WTC11 (cell line): ENCODE measurements at regions not wholly inside any gene's neighbourhood (a gene's known extent, or its start where the extent isn't known, plus 50 kb on each side); places are given as distances from the start of the nearest gene placed in this dataset.

ENCODE experiments used
- ATAC-seq: fragments of 200-7000 bp; cut with Tn5 transposase; 2 replicates; pipeline ENCODE4 v1.10.0; 2021; ENCODE audit warnings: mild to moderate bottlenecking, moderate library complexity
- CTCF ChIA-PET: fragments of 300-600 bp; sonication (Branson Sonifier 250); formaldehyde crosslinking; loops from one replicate; lab custom pipeline; 2021; ENCODE audit warnings: antibody characterized with exemption; lab: Charles Lee
- POLR2A ChIA-PET: fragments of 350-600 bp; sonication (Branson Sonifier 250); formaldehyde crosslinking; loops from one replicate; lab custom pipeline; 2021; ENCODE audit warnings: antibody characterized with exemption; lab: Charles Lee
- DNase-seq: peaks from one replicate; pipeline ENCODE4 v3.0.0; 2021; ENCODE audit warnings: low spot score
- H3K27ac Mint-ChIP-seq: 2 replicates; pipeline ENCODE4 v1.8.0; 2021; ENCODE audit warnings: mixed read lengths
- H3K27me3 Mint-ChIP-seq: 2 replicates; pipeline ENCODE4 v1.8.0; 2021; ENCODE audit warnings: low read depth, mild to moderate bottlenecking, moderate library complexity, mixed read lengths
- H3K36me3 Mint-ChIP-seq: 2 replicates; pipeline ENCODE4 v1.8.0; 2021; ENCODE audit warnings: mixed read lengths
- H3K4me1 Mint-ChIP-seq: 2 replicates; pipeline ENCODE4 v1.8.0; 2022; ENCODE audit warnings: mixed read lengths
- H3K4me3 Mint-ChIP-seq: 2 replicates; pipeline ENCODE4 v1.8.0; 2021; ENCODE audit warnings: mild to moderate bottlenecking, moderate library complexity, mixed read lengths
- H3K9me3 Mint-ChIP-seq: 2 replicates; pipeline ENCODE4 v1.8.0; 2021; ENCODE audit warnings: mixed read lengths
- ATF1 ChIP-seq: sonication (generic); formaldehyde crosslinking; IDR thresholded peaks from 2 replicates; pipeline ENCODE4 v1.8.1; 2023; ENCODE audit warnings: mild to moderate bottlenecking, moderate library complexity, missing genetic modification reagents
- ATF2 ChIP-seq: sonication (generic); formaldehyde crosslinking; IDR thresholded peaks from 2 replicates; pipeline ENCODE4 v1.8.1; 2022; ENCODE audit warnings: low read depth, missing genetic modification reagents, borderline replicate concordance
- ATF3 ChIP-seq: sonication (generic); formaldehyde crosslinking; conservative IDR thresholded peaks from 2 replicates; pipeline ENCODE4 v1.8.1; 2022; ENCODE audit warnings: mild to moderate bottlenecking, missing genetic modification reagents
- ATF6 ChIP-seq: sonication (generic); formaldehyde crosslinking; IDR thresholded peaks from 2 replicates; pipeline ENCODE4 v1.8.1; 2023; ENCODE audit warnings: mild to moderate bottlenecking, missing genetic modification reagents
- EMX1 ChIP-seq: fragments of 250-450 bp; sonication (Bioruptor Pico); IDR thresholded peaks from 2 replicates; pipeline ENCODE4 v1.8.0; 2021; ENCODE audit warnings: mild to moderate bottlenecking
- FOXP4 ChIP-seq: sonication (generic); formaldehyde crosslinking; IDR thresholded peaks from 2 replicates; pipeline ENCODE4 v1.8.0; 2022; ENCODE audit warnings: mild to moderate bottlenecking, missing genetic modification reagents
- HMGXB4 ChIP-seq: sonication (generic); formaldehyde crosslinking; IDR thresholded peaks from 2 replicates; pipeline ENCODE4 v1.8.1; 2023; ENCODE audit warnings: mild to moderate bottlenecking, moderate library complexity, missing genetic modification reagents
- IRF1 ChIP-seq: sonication (generic); formaldehyde crosslinking; IDR thresholded peaks from 2 replicates; pipeline ENCODE4 v1.8.0; 2023; ENCODE audit warnings: missing genetic modification reagents
- MXD4 ChIP-seq: fragments of 250-450 bp; sonication (Bioruptor Pico); IDR thresholded peaks from 2 replicates; pipeline ENCODE4 v1.8.0; 2021; ENCODE audit warnings: mild to moderate bottlenecking, moderate library complexity, borderline replicate concordance
- NFATC4 ChIP-seq: fragments of 250-450 bp; sonication (Bioruptor Pico); IDR thresholded peaks from 2 replicates; pipeline ENCODE4 v1.9.0; 2021; ENCODE audit warnings: mild to moderate bottlenecking
- PRRX2 ChIP-seq: fragments of 250-450 bp; sonication (Bioruptor Pico); IDR thresholded peaks from 2 replicates; pipeline ENCODE4 v1.8.0; 2021; ENCODE audit warnings: mild to moderate bottlenecking
- RELA ChIP-seq: sonication (generic); formaldehyde crosslinking; IDR thresholded peaks from 2 replicates; pipeline ENCODE4 v1.8.1; 2022; ENCODE audit warnings: missing genetic modification reagents, mild to moderate bottlenecking, borderline replicate concordance
- ZBTB21 ChIP-seq: sonication (generic); formaldehyde crosslinking; IDR thresholded peaks from 2 replicates; pipeline ENCODE4 v1.8.1; 2023; ENCODE audit warnings: mild to moderate bottlenecking, missing genetic modification reagents, borderline replicate concordance
- ZNF263 ChIP-seq: sonication (generic); formaldehyde crosslinking; IDR thresholded peaks from 2 replicates; pipeline ENCODE4 v1.8.1; 2022; ENCODE audit warnings: low read depth, mild to moderate bottlenecking, moderate library complexity, missing genetic modification reagents
- TF ChIP-seq, protein P1 (sequence below): fragments of 250-450 bp; sonication (Bioruptor Pico); IDR thresholded peaks from 2 replicates; pipeline ENCODE4 v1.9.0; 2021; ENCODE audit warnings: moderate library complexity, mild to moderate bottlenecking, inconsistent platforms, borderline replicate concordance
- TF ChIP-seq, protein P2 (sequence below): fragments of 200-600 bp; IDR thresholded peaks from 2 replicates; pipeline ENCODE4 v1.8.0; 2022; ENCODE audit warnings: antibody characterized with exemption
- TF ChIP-seq, protein P3 (sequence below): sonication (generic); formaldehyde crosslinking; IDR thresholded peaks from 2 replicates; pipeline ENCODE4 v1.8.0; 2023; ENCODE audit warnings: mild to moderate bottlenecking, missing genetic modification reagents
- TF ChIP-seq, protein P4 (sequence below): fragments of 250-450 bp; sonication (Bioruptor Pico); IDR thresholded peaks from 2 replicates; pipeline ENCODE4 v1.9.0; 2021; ENCODE audit warnings: mild to moderate bottlenecking

GRCh38 chr3:134302674-134303073, 52.0 kb upstream of the RYK start:
- H3K36me3 Mint-ChIP-seq = no peaks in the 10 kb centered on the region
- H3K27me3 Mint-ChIP-seq = peaks cover 2% of the 10 kb centered on the region; the same call in 1 of the 2 replicates
- H3K9me3 Mint-ChIP-seq = no peaks in the 10 kb centered on the region
- POLR2A ChIA-PET = no interaction called here
- peaks cover 5% of the 10 kb centered on the region for H3K4me1 Mint-ChIP-seq
- ATAC-seq = no peak
- no peak overlapping the region for H3K27ac Mint-ChIP-seq
- TF ChIP-seq, protein P1, sequence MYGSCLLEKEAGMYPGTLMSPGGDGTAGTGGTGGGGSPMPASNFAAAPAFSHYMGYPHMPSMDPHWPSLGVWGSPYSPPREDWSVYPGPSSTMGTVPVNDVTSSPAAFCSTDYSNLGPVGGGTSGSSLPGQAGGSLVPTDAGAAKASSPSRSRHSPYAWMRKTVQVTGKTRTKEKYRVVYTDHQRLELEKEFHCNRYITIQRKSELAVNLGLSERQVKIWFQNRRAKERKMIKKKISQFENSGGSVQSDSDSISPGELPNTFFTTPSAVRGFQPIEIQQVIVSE = no peak
- TF ChIP-seq ATF2 (CRISPR knock-in tag) = no peak
- no peak for TF ChIP-seq EMX1
- TF ChIP-seq, protein P2, sequence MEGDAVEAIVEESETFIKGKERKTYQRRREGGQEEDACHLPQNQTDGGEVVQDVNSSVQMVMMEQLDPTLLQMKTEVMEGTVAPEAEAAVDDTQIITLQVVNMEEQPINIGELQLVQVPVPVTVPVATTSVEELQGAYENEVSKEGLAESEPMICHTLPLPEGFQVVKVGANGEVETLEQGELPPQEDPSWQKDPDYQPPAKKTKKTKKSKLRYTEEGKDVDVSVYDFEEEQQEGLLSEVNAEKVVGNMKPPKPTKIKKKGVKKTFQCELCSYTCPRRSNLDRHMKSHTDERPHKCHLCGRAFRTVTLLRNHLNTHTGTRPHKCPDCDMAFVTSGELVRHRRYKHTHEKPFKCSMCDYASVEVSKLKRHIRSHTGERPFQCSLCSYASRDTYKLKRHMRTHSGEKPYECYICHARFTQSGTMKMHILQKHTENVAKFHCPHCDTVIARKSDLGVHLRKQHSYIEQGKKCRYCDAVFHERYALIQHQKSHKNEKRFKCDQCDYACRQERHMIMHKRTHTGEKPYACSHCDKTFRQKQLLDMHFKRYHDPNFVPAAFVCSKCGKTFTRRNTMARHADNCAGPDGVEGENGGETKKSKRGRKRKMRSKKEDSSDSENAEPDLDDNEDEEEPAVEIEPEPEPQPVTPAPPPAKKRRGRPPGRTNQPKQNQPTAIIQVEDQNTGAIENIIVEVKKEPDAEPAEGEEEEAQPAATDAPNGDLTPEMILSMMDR = no peak
- CTCF ChIA-PET = interaction anchor here (1.0 to 5.4 kb wide), 4 partner anchors 78 to 171 kb away, joined by 3 to 60 read pairs (median 9); no protein-coding TSS in a partner anchor
- no peak overlapping the region for H3K4me3 Mint-ChIP-seq
- DNase-seq = no peak

- Mint-ChIP-seq H3K4me1 (peaks cover 5% of the 10 kb centered on the region), H3K9me3 (no peaks in the 10 kb centered on the region; the same call in 1 of the 2 replicates), H3K4me3 (no peak overlapping the region), H3K27ac (no peak overlapping the region), H3K27me3 (no peaks in the 10 kb centered on the region), H3K36me3 (no peaks in the 10 kb centered on the region)
- peak; percentile 41 for DNase-seq
- ChIA-PET POLR2A (no interaction called here), CTCF (interaction anchor here (1.4 to 5.4 kb wide), 8 partner anchors 54 to 173 kb away, joined by 4 to 60 read pairs (median 8); no protein-coding TSS in a partner anchor)
- peak; percentile 80 for ATAC-seq
- TF ChIP-seq FOXP4 (no peak), NFATC4 (CRISPR knock-in tag) (no peak), RELA (CRISPR knock-in tag) (no peak), ATF6 (CRISPR knock-in tag) (no peak), ATF3 (CRISPR knock-in tag) (no peak), MXD4 (CRISPR knock-in tag) (no peak), ATF1 (CRISPR knock-in tag) (no peak), IRF1 (CRISPR knock-in tag) (no peak), HMGXB4 (CRISPR knock-in tag) (no peak), ZBTB21 (CRISPR knock-in tag) (no peak), ZNF263 (CRISPR knock-in tag) (no peak), PRRX2 (no peak)
- TF ChIP-seq, protein P3, sequence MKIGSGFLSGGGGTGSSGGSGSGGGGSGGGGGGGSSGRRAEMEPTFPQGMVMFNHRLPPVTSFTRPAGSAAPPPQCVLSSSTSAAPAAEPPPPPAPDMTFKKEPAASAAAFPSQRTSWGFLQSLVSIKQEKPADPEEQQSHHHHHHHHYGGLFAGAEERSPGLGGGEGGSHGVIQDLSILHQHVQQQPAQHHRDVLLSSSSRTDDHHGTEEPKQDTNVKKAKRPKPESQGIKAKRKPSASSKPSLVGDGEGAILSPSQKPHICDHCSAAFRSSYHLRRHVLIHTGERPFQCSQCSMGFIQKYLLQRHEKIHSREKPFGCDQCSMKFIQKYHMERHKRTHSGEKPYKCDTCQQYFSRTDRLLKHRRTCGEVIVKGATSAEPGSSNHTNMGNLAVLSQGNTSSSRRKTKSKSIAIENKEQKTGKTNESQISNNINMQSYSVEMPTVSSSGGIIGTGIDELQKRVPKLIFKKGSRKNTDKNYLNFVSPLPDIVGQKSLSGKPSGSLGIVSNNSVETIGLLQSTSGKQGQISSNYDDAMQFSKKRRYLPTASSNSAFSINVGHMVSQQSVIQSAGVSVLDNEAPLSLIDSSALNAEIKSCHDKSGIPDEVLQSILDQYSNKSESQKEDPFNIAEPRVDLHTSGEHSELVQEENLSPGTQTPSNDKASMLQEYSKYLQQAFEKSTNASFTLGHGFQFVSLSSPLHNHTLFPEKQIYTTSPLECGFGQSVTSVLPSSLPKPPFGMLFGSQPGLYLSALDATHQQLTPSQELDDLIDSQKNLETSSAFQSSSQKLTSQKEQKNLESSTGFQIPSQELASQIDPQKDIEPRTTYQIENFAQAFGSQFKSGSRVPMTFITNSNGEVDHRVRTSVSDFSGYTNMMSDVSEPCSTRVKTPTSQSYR (CRISPR knock-in tag) = no peak
- TF ChIP-seq, protein P1 = no peak
- TF ChIP-seq, protein P4, sequence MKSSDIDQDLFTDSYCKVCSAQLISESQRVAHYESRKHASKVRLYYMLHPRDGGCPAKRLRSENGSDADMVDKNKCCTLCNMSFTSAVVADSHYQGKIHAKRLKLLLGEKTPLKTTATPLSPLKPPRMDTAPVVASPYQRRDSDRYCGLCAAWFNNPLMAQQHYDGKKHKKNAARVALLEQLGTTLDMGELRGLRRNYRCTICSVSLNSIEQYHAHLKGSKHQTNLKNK = no peak
These were observed 49.9 kb upstream of the RYK start for GRCh38 chr3:134300520-134300919.
